GM12878 (cell line): ENCODE measurements at regions not wholly inside any gene's neighbourhood (a gene's known extent, or its start where the extent isn't known, plus 50 kb on each side); places are given as distances from the start of the nearest gene placed in this dataset.

ENCODE experiments used
- ATAC-seq: fragments of 200-7000 bp; cut with Tn5 transposase; 3 replicates; pipeline ENCODE4 v1.9.1; 2020; ENCODE audit warnings: mild to moderate bottlenecking, moderate library complexity
- BruUV-seq: library from RNA; stranded (reverse); fragments of 400-500 nt; replicated peaks from 2 replicates; lab custom pipeline; 2021; lab: Mats Ljungman, UMichigan
- CTCF ChIA-PET: fragments of 300-600 bp; sonication (Branson Sonifier 250); formaldehyde crosslinking; extraction: SDS; loops from one replicate; lab custom pipeline; 2021; ENCODE audit warnings: inconsistent platforms; lab: Yijun Ruan, JAX
- POLR2A ChIA-PET: fragments of 350-600 bp; formaldehyde crosslinking; extraction: SDS; loops from one replicate; lab custom pipeline; 2021; ENCODE audit warnings: inconsistent platforms; lab: Charles Lee
- RAD21 ChIA-PET: fragments of 300-600 bp; sonication (Branson Sonifier 250); formaldehyde crosslinking; loops from one replicate; lab custom pipeline; 2023; ENCODE audit warnings: antibody characterized with exemption; ENCODE audit not compliant: unreplicated experiment; lab: Charles Lee
- SMC1A ChIA-PET: fragments of 300-600 bp; sonication (Branson Sonifier 250); formaldehyde crosslinking; loops from one replicate; lab custom pipeline; 2023; ENCODE audit not compliant: unreplicated experiment, uncharacterized antibody; lab: Charles Lee
- DNase-seq: peaks from one replicate; pipeline ENCODE4 v3.0.0-alpha.2; 2011; ENCODE audit warnings: low read depth, low spot score
- FAIRE-seq: peaks from 3 replicates; lab custom pipeline; 2011; peaks lifted over from hg19 to GRCh38; lab: Jason Lieb, UNC
- H2AFZ ChIP-seq: 2 replicates; pipeline ENCODE4 v1.6.0; 2011; ENCODE audit warnings: low read depth, low read length, control low read depth; ENCODE audit not compliant: control insufficient read depth
- H3K27ac ChIP-seq: 2 replicates; pipeline ENCODE4 v1.5.1; 2011; ENCODE audit warnings: control low read depth; ENCODE audit not compliant: control insufficient read depth, insufficient read depth
- H3K27me3 ChIP-seq, 2 experiments: replicated peaks in 1 of 2; 2 replicates each; pipeline versions ENCODE4 v1.6.0 to v1.6.1; 2011; ENCODE audit warnings: low read length in 1 of 2; ENCODE audit not compliant: control insufficient read depth in 2 of 2, insufficient read depth in 2 of 2
- H3K36me3 ChIP-seq, 2 experiments: 2 replicates each; pipeline ENCODE4 v1.5.1; 2011; ENCODE audit warnings: low read length in 1 of 2; ENCODE audit not compliant: control insufficient read depth in 2 of 2, insufficient read depth in 2 of 2
- H3K4me1 ChIP-seq: 2 replicates; pipeline ENCODE4 v1.6.1; 2011; ENCODE audit warnings: mild to moderate bottlenecking, low read length, moderate library complexity, mixed read lengths; ENCODE audit not compliant: control insufficient read depth, insufficient read depth
- H3K4me2 ChIP-seq: 2 replicates; pipeline ENCODE4 v1.6.0; 2011; ENCODE audit warnings: control low read depth; ENCODE audit not compliant: control insufficient read depth, insufficient read depth
- H3K4me3 ChIP-seq: fragments of 200-600 bp; sonication (generic); 2 replicates; pipeline ENCODE4 v1.5.1; 2016
- H3K79me2 ChIP-seq: 2 replicates; pipeline ENCODE4 v1.6.0; 2011; ENCODE audit warnings: low read length; ENCODE audit not compliant: control insufficient read depth, insufficient read depth
- H3K9ac ChIP-seq: 2 replicates; pipeline ENCODE4 v1.8.0; 2011; ENCODE audit warnings: low read length, control low read depth, mixed read lengths; ENCODE audit not compliant: control insufficient read depth, insufficient read depth
- H3K9me3 ChIP-seq: replicated peaks from 3 replicates; pipeline ENCODE4 v1.5.1; 2011; ENCODE audit warnings: mild to moderate bottlenecking, low read length; ENCODE audit not compliant: control insufficient read depth, insufficient read depth
- H4K20me1 ChIP-seq: 2 replicates; pipeline ENCODE4 v1.6.0; 2011; ENCODE audit not compliant: control insufficient read depth, insufficient read depth
- IKZF1 ChIP-seq: fragments of 450-650 bp; conservative IDR thresholded peaks from 2 replicates; pipeline ENCODE4 v1.6.1; 2017; ENCODE audit warnings: antibody characterized with exemption, mild to moderate bottlenecking
- POLR2A ChIP-seq: IDR thresholded peaks from 2 replicates; pipeline ENCODE4 v1.6.1; 2011; ENCODE audit warnings: low read depth, mild to moderate bottlenecking, low read length
- POLR2AphosphoS2 ChIP-seq: IDR thresholded peaks from 2 replicates; pipeline ENCODE4 v1.6.1; 2011; ENCODE audit warnings: low read depth, mild to moderate bottlenecking, low read length, improper control_type of control experiment, moderate library complexity
- WGBS: methylation state at CpG from one replicate; pipeline ENCODE4 v1.1.6; 2016; ENCODE audit warnings: low lambda C conversion rate; ENCODE audit not compliant: insufficient replicate concordance, insufficient coverage; ENCODE audit errors: missing lambda C conversion rate; 5-methylcytosine and 5-hydroxymethylcytosine counted together
- in situ Hi-C: fragments of 300-500 bp; cut with MboI; formaldehyde crosslinking; loops from 9 replicates; pipeline ENCODE4 v1.14.3; 2018; ENCODE audit warnings: mixed read lengths
- intact Hi-C: fragments of 100-400 bp; cut with micrococcal nuclease; formaldehyde crosslinking; loops from one replicate; pipeline ENCODE4 v1.14.2; 2022; ENCODE audit not compliant: unreplicated experiment
- TF ChIP-seq, protein P1 (sequence below): IDR thresholded peaks from 2 replicates; pipeline ENCODE4 v1.6.1; 2011; ENCODE audit warnings: mild to moderate bottlenecking, low read depth, low read length, moderate library complexity; ENCODE audit not compliant: insufficient replicate concordance

DNA sequence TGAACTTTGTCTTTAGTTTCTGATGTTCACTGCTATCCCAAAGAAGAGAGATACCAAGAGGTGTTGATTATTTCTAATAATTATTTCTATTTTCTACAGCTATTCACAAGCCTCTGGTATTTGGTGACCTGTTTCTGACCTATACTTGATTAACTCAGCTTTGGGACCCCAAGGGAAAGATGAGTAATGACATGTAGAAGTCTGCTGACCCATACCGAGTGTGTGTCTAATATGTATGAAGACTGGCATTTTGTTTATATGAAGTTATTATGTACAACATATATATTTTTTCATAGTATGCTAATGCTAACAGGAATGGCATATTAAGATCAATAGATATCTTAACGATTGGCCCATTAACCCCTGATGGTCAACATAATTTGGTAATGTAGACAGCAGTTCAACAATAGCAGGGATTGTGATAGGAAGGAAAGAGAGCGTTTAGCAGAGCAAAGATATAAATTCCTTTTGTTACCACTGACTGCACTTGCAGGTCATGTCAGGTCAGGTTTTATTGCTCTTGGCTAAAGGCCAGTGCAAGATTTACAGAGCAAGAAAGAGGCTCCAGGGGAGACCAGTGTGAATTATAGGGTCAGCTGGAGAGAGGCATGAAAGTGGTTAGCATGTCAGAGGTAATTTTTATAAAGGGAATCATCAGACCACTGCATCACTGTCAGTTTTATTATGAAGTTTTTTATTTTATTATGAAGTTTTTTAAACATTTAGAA is 94.7 kb upstream of the DIPK2B start:
- H3K4me1 ChIP-seq, result no peaks in the 10 kb centered on the region
- no TSS peak for BruUV-seq
- 0% methylated on average over 3 of the region's 3 CpGs for WGBS
- DNase-seq (no peak), ATAC-seq (no peak), FAIRE-seq (no peak)
- no peaks in the 10 kb centered on the region for H3K9me3 ChIP-seq
- H4K20me1 ChIP-seq, result no peaks in the 10 kb centered on the region
- SMC1A ChIA-PET, result interaction anchor here (1.3 kb wide), 1 partner anchor 29 kb away, joined by 3 read pairs; no protein-coding TSS in a partner anchor
- in situ Hi-C loops, result no loop called here
- no peak overlapping the region for H3K9ac ChIP-seq
- no peak overlapping the region for H3K4me2 ChIP-seq
- intact Hi-C loops, result no loop called here
- POLR2A ChIA-PET, result no interaction called here
- RAD21 ChIA-PET, result no interaction called here
- no peaks in the 10 kb centered on the region for H3K36me3 ChIP-seq
- no peaks in the 10 kb centered on the region for H3K79me2 ChIP-seq
- H3K4me3 ChIP-seq, result no peak overlapping the region
- no peak overlapping the region for H3K27ac ChIP-seq
- CTCF ChIA-PET, result no interaction called here
- no peak overlapping the region for H2AFZ ChIP-seq
- TF ChIP-seq IKZF1 (no peak), POLR2A (no peak)
- TF ChIP-seq, protein P1, sequence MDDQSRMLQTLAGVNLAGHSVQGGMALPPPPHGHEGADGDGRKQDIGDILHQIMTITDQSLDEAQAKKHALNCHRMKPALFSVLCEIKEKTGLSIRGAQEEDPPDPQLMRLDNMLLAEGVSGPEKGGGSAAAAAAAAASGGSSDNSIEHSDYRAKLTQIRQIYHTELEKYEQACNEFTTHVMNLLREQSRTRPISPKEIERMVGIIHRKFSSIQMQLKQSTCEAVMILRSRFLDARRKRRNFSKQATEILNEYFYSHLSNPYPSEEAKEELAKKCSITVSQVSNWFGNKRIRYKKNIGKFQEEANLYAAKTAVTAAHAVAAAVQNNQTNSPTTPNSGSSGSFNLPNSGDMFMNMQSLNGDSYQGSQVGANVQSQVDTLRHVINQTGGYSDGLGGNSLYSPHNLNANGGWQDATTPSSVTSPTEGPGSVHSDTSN, result no peak
- no peaks in the 10 kb centered on the region for H3K27me3 ChIP-seq

DNA sequence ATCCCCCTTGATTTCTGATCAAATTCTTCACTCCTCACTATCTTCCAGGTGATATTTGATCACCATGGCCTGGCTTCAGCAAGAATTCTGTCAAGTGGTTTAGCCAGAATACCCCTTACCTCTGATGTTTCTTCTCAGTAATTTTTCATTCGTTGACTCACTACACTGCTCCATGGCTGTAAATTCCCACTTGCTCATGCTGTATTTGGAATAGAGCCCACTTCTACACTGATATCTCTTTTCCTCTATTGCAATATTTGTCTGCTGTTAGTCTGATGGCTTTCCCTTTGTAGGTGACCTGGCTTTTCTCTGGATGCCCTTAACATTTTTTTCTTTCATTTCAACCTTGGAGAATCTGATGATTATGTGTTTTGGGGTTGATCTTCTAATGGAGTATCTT is 73.9 kb upstream of the DIPK2B start:
- Histone ChIP-seq H3K9me3 (no peaks in the 10 kb centered on the region), H2AFZ (no peak overlapping the region), H3K4me3 (no peak overlapping the region), H3K27me3 (no peaks in the 10 kb centered on the region), H3K79me2 (no peaks in the 10 kb centered on the region), H4K20me1 (no peaks in the 10 kb centered on the region), H3K4me1 (no peaks in the 10 kb centered on the region), H3K9ac (no peak overlapping the region), H3K27ac (no peak overlapping the region), H3K4me2 (no peak overlapping the region), H3K36me3 (no peaks in the 10 kb centered on the region)
- WGBS, result 14% methylated on average over 1 of the region's 1 CpG
- in situ Hi-C loops, result no loop called here
- CTCF ChIA-PET, result no interaction called here
- RAD21 ChIA-PET, result no interaction called here
- intact Hi-C loops, result no loop called here
- SMC1A ChIA-PET, result interaction anchor here (1.3 kb wide), 1 partner anchor 15 kb away, joined by 3 read pairs; no protein-coding TSS in a partner anchor
- BruUV-seq, result no TSS peak
- POLR2A ChIA-PET, result no interaction called here
- FAIRE-seq (no peak), ATAC-seq (no peak), DNase-seq (no peak)
- TF ChIP-seq POLR2AphosphoS2, result no peak
